ENCODE measurements at regions not wholly inside any gene's neighbourhood (a gene's known extent, or its start where the extent isn't known, plus 50 kb on each side); places are given as distances from the start of the nearest gene placed in this dataset.
A peak's percentile ranks its signal among the peaks of the same experiment; 100 is the strongest.
"Not testable (repeated sequence)": the region's sequence is repeated elsewhere in the genome, so short reads cannot be mapped to it uniquely, and the experiment has no call there.

GRCh38 chrY:6685783-6686389, 224.6 kb upstream of the TBL1Y start:
- H3K27ac ChIP-seq (ENCODE audit: low read length); H3K4me1 ChIP-seq (ENCODE audit: insufficient read depth, low read length); H3K9me3 ChIP-seq (ENCODE audit: insufficient read depth, low read length, severe bottlenecking); H3K4me3 ChIP-seq (ENCODE audit: low read depth in 1 of 2, low read length in 2 of 2); H4K20me1 ChIP-seq (ENCODE audit: insufficient read depth, low read length); H3K4me2 ChIP-seq (ENCODE audit: insufficient read depth, low read length); H3K79me2 ChIP-seq (ENCODE audit: insufficient read depth, low read length); H3K27me3 ChIP-seq (ENCODE audit: insufficient read depth, low read length, poor library complexity); H3K36me3 ChIP-seq (ENCODE audit: insufficient read depth, low read length); H3K9ac ChIP-seq (ENCODE audit: low read depth, low read length); H2AFZ ChIP-seq (ENCODE audit: low read depth, low read length); DNase-seq: not testable (repeated sequence)
- ATAC-seq (ENCODE audit: insufficient read depth, low read depth), result peak; percentile 61

- not testable (repeated sequence) for DNase-seq; H3K79me2 ChIP-seq (ENCODE audit: insufficient read depth, low read length); H4K20me1 ChIP-seq (ENCODE audit: insufficient read depth, low read length); H3K4me3 ChIP-seq (ENCODE audit: low read depth in 1 of 2, low read length in 2 of 2); H3K4me2 ChIP-seq (ENCODE audit: insufficient read depth, low read length); H3K27ac ChIP-seq (ENCODE audit: low read length); H3K27me3 ChIP-seq (ENCODE audit: insufficient read depth, low read length, poor library complexity); H3K9ac ChIP-seq (ENCODE audit: low read depth, low read length); H3K4me1 ChIP-seq (ENCODE audit: insufficient read depth, low read length); H3K9me3 ChIP-seq (ENCODE audit: insufficient read depth, low read length, severe bottlenecking); H2AFZ ChIP-seq (ENCODE audit: low read depth, low read length); H3K36me3 ChIP-seq (ENCODE audit: insufficient read depth, low read length)
- peak; percentile 52; the same call in 2 of the 3 replicates for ATAC-seq (ENCODE audit: insufficient read depth, low read depth)
Observed at GRCh38 chrY:6701558-6702161, 208.8 kb upstream of the TBL1Y start.

- H3K27ac ChIP-seq (ENCODE audit: low read length); ATAC-seq (ENCODE audit: insufficient read depth, low read depth); H3K9me3 ChIP-seq (ENCODE audit: insufficient read depth, low read length, severe bottlenecking); H2AFZ ChIP-seq (ENCODE audit: low read depth, low read length); H3K4me3 ChIP-seq (ENCODE audit: low read depth in 1 of 2, low read length in 2 of 2); H3K27me3 ChIP-seq (ENCODE audit: insufficient read depth, low read length, poor library complexity); H3K4me2 ChIP-seq (ENCODE audit: insufficient read depth, low read length); H3K9ac ChIP-seq (ENCODE audit: low read depth, low read length); DNase-seq; H3K36me3 ChIP-seq (ENCODE audit: insufficient read depth, low read length); H3K4me1 ChIP-seq (ENCODE audit: insufficient read depth, low read length); H4K20me1 ChIP-seq (ENCODE audit: insufficient read depth, low read length); H3K79me2 ChIP-seq (ENCODE audit: insufficient read depth, low read length): not testable (repeated sequence)
Observed at GRCh38 chrY:6721443-6721842, 189.1 kb upstream of the TBL1Y start.

- not testable (repeated sequence) for H3K36me3 ChIP-seq (ENCODE audit: insufficient read depth, low read length); H3K9me3 ChIP-seq (ENCODE audit: insufficient read depth, low read length, severe bottlenecking); H3K27me3 ChIP-seq (ENCODE audit: insufficient read depth, low read length, poor library complexity); H4K20me1 ChIP-seq (ENCODE audit: insufficient read depth, low read length); H3K27ac ChIP-seq (ENCODE audit: low read length); H2AFZ ChIP-seq (ENCODE audit: low read depth, low read length); H3K4me3 ChIP-seq (ENCODE audit: low read depth in 1 of 2, low read length in 2 of 2); H3K9ac ChIP-seq (ENCODE audit: low read depth, low read length); H3K79me2 ChIP-seq (ENCODE audit: insufficient read depth, low read length); H3K4me2 ChIP-seq (ENCODE audit: insufficient read depth, low read length); H3K4me1 ChIP-seq (ENCODE audit: insufficient read depth, low read length)
- peak; percentile 45 for DNase-seq
- ATAC-seq (ENCODE audit: insufficient read depth, low read depth), result peak; percentile 53
Observed at GRCh38 chrY:6747210-6747609, 163.3 kb upstream of the TBL1Y start.

- H3K9me3 ChIP-seq (ENCODE audit: insufficient read depth, low read length, severe bottlenecking), result no peaks in the 10 kb centered on the region
- H3K36me3 ChIP-seq (ENCODE audit: insufficient read depth, low read length), result no peaks in the 10 kb centered on the region
- no peaks in the 10 kb centered on the region for H4K20me1 ChIP-seq (ENCODE audit: insufficient read depth, low read length)
- no peak overlapping the region for H3K9ac ChIP-seq (ENCODE audit: low read depth, low read length)
- H3K27me3 ChIP-seq (ENCODE audit: insufficient read depth, low read length, poor library complexity), result no peaks in the 10 kb centered on the region
- no peak overlapping the region for H3K27ac ChIP-seq (ENCODE audit: low read length)
- ATAC-seq (ENCODE audit: insufficient read depth, low read depth) (no peak), DNase-seq (no peak)
- TF ChIP-seq EZH2 (IDR thresholded peaks at IDR 0.05; ENCODE audit: borderline replicate concordance, low read depth, low read length, severe bottlenecking) (no peak), CTCF (IDR thresholded peaks at IDR 0.05; ENCODE audit: borderline replicate concordance, extremely low read depth, low read length, poor library complexity, severe bottlenecking) (no peak)
- no peak overlapping the region for H3K4me3 ChIP-seq (ENCODE audit: low read depth in 1 of 2, low read length in 2 of 2)
- H2AFZ ChIP-seq (ENCODE audit: low read depth, low read length), result no peak overlapping the region
- H3K4me1 ChIP-seq (ENCODE audit: insufficient read depth, low read length), result no peaks in the 10 kb centered on the region
- no peak overlapping the region for H3K4me2 ChIP-seq (ENCODE audit: insufficient read depth, low read length)
- H3K79me2 ChIP-seq (ENCODE audit: insufficient read depth, low read length), result no peaks in the 10 kb centered on the region
Observed at GRCh38 chrY:6782334-6782733, 128.2 kb upstream of the TBL1Y start.

Data from DND-41 (cell line).